ENCODE measurements at regions not wholly inside any gene's neighbourhood (a gene's known extent, or its start where the extent isn't known, plus 50 kb on each side); places are given as distances from the start of the nearest gene placed in this dataset.

- WGBS, 4 donors: 75 to 92% (median 81%) methylated on average over 2 of the region's 2 CpGs
- Histone ChIP-seq H3K27ac (no peak overlapping the region), H3K4me3 (no peak overlapping the region), H3K9me3 (peaks cover 0 to 2% (median 0%) of the 10 kb centered on the region in 12 donors), H3K4me1 (no peaks in the 10 kb centered on the region), H3K36me3 (no peaks in the 10 kb centered on the region), H3K27me3 (no peaks in the 10 kb centered on the region)
- no peak for TF ChIP-seq POLR2A (IDR thresholded peaks at IDR 0.05)
- TF ChIP-seq, protein P1, sequence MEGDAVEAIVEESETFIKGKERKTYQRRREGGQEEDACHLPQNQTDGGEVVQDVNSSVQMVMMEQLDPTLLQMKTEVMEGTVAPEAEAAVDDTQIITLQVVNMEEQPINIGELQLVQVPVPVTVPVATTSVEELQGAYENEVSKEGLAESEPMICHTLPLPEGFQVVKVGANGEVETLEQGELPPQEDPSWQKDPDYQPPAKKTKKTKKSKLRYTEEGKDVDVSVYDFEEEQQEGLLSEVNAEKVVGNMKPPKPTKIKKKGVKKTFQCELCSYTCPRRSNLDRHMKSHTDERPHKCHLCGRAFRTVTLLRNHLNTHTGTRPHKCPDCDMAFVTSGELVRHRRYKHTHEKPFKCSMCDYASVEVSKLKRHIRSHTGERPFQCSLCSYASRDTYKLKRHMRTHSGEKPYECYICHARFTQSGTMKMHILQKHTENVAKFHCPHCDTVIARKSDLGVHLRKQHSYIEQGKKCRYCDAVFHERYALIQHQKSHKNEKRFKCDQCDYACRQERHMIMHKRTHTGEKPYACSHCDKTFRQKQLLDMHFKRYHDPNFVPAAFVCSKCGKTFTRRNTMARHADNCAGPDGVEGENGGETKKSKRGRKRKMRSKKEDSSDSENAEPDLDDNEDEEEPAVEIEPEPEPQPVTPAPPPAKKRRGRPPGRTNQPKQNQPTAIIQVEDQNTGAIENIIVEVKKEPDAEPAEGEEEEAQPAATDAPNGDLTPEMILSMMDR (IDR thresholded peaks at IDR 0.05): no peak
- DNase-seq: no peak
- ATAC-seq: no peak
- intact Hi-C loops (cut with DNase I): no loop called here
Observed at GRCh38 chr6:48736501-48737206, 625.7 kb upstream of the PTCHD4 start.

GRCh38 chr6:48735846-48736245 lies 624.8 kb upstream of the PTCHD4 start:
- H3K4me3 ChIP-seq: no peak overlapping the region
- H3K27ac ChIP-seq: no peak overlapping the region
- no peak for DNase-seq
- 65 to 78% (median 74%) methylated on average over 1 of the region's 1 CpG for WGBS, 4 donors
- intact Hi-C loops (cut with DNase I): no loop called here
- H3K27me3 ChIP-seq: no peaks in the 10 kb centered on the region
- H3K4me1 ChIP-seq: no peaks in the 10 kb centered on the region
- no peak for ATAC-seq
- no peaks in the 10 kb centered on the region for H3K36me3 ChIP-seq
- no peak for TF ChIP-seq POLR2A (IDR thresholded peaks at IDR 0.05)
- TF ChIP-seq, protein P1 (IDR thresholded peaks at IDR 0.05): no peak
- peaks cover 0 to 4% (median 0%) of the 10 kb centered on the region in 12 donors for H3K9me3 ChIP-seq

DNA sequence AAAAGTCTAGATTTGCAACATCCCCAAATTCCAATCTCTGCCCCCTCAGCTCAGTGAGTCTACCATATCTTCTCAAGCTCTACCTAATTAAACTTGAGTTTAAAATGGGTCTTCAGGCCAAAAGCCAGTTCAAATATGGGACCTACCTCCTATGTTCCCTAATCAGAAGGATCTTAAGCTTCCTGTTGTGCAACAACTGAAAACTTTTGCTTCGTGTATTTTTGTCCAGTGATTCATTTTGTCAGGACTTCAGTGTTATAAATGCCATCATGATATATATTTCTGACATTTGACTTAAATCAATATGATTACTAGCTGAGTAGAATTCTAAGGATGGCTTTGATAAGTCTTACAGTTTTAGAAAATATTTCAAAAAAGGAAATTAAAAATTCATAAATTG lies 622.6 kb upstream of the PTCHD4 start:
- H3K4me1 ChIP-seq: no peaks in the 10 kb centered on the region
- no peaks in the 10 kb centered on the region for H3K27me3 ChIP-seq
- DNase-seq (no peak), ATAC-seq (no peak)
- no peak for TF ChIP-seq POLR2A (IDR thresholded peaks at IDR 0.05)
- TF ChIP-seq, protein P1 (IDR thresholded peaks at IDR 0.05): no peak
- peaks cover 0 to 4% (median 0%) of the 10 kb centered on the region in 12 donors for H3K9me3 ChIP-seq
- 47 to 62% (median 55%) methylated on average over 1 of the region's 1 CpG for WGBS, 4 donors
- intact Hi-C loops (cut with DNase I): no loop called here
- H3K4me3 ChIP-seq: no peak overlapping the region
- no peaks in the 10 kb centered on the region for H3K36me3 ChIP-seq
- no peak overlapping the region for H3K27ac ChIP-seq

GRCh38 chr6:48714699-48715098 lies 603.7 kb upstream of the PTCHD4 start:
- 28 to 34% (median 31%) methylated on average over 2 of the region's 2 CpGs for WGBS, 4 donors
- DNase-seq: no peak
- intact Hi-C loops (cut with DNase I): no loop called here
- ATAC-seq: no peak
- Histone ChIP-seq H3K27ac (no peak overlapping the region), H3K9me3 (peaks cover 0 to 15% (median 0%) of the 10 kb centered on the region in 12 donors), H3K4me3 (no peak overlapping the region), H3K27me3 (no peaks in the 10 kb centered on the region), H3K4me1 (no peaks in the 10 kb centered on the region), H3K36me3 (no peaks in the 10 kb centered on the region)
- TF ChIP-seq POLR2A (IDR thresholded peaks at IDR 0.05): no peak
- TF ChIP-seq, protein P1 (IDR thresholded peaks at IDR 0.05): no peak
